ENCODE measurements at regions not wholly inside any gene's neighbourhood (a gene's known extent, or its start where the extent isn't known, plus 50 kb on each side); places are given as distances from the start of the nearest gene placed in this dataset.

DNA sequence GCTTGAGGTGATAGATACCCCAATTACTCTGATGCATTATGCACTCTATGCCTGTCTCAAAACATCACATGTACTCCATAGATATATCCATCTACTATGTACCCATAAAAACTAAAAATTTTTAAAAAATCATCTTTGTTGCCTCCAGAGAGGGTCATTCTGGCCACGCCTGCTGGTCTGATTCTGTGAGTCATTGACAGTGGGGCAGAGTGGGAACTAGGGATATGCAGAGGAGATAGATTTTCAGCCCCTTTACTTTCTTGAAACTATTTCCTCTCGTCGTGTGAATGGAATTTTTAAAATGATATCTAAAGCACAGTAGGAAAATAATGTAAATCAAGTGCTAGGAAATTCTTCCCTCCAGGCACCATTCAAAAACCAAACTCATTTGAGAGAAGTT lies 715.0 kb upstream of the NRP1 start:
- TF ChIP-seq, protein P1, sequence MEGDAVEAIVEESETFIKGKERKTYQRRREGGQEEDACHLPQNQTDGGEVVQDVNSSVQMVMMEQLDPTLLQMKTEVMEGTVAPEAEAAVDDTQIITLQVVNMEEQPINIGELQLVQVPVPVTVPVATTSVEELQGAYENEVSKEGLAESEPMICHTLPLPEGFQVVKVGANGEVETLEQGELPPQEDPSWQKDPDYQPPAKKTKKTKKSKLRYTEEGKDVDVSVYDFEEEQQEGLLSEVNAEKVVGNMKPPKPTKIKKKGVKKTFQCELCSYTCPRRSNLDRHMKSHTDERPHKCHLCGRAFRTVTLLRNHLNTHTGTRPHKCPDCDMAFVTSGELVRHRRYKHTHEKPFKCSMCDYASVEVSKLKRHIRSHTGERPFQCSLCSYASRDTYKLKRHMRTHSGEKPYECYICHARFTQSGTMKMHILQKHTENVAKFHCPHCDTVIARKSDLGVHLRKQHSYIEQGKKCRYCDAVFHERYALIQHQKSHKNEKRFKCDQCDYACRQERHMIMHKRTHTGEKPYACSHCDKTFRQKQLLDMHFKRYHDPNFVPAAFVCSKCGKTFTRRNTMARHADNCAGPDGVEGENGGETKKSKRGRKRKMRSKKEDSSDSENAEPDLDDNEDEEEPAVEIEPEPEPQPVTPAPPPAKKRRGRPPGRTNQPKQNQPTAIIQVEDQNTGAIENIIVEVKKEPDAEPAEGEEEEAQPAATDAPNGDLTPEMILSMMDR (IDR thresholded peaks at IDR 0.05): no peak
- TF ChIP-seq POLR2AphosphoS5 (IDR thresholded peaks at IDR 0.05): no peak
- TF ChIP-seq POLR2A (IDR thresholded peaks at IDR 0.05): no peak
